ENCODE measurements at regions not wholly inside any gene's neighbourhood (a gene's known extent, or its start where the extent isn't known, plus 50 kb on each side); places are given as distances from the start of the nearest gene placed in this dataset.

DNA sequence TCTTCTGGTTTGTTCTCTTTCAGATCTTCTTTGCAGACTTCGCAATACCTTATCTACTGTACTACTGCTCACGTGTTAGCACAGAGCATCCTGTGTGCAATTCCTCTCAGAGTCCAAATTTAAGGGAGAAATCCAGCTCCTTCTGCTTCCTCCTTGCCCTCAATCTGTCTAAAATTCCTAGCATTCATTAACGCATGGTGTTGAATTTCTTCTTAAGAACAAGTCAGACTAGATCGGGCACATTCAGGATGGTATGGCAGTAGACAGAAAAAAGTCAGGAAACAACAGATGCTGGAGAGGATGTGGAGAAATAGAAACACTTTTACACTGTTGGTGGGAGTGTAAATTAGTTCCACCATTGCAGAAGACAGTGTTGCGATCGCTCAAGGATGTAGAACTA lies 206.1 kb upstream of the CDH7 start:
- DNase-seq: no peak

DNA sequence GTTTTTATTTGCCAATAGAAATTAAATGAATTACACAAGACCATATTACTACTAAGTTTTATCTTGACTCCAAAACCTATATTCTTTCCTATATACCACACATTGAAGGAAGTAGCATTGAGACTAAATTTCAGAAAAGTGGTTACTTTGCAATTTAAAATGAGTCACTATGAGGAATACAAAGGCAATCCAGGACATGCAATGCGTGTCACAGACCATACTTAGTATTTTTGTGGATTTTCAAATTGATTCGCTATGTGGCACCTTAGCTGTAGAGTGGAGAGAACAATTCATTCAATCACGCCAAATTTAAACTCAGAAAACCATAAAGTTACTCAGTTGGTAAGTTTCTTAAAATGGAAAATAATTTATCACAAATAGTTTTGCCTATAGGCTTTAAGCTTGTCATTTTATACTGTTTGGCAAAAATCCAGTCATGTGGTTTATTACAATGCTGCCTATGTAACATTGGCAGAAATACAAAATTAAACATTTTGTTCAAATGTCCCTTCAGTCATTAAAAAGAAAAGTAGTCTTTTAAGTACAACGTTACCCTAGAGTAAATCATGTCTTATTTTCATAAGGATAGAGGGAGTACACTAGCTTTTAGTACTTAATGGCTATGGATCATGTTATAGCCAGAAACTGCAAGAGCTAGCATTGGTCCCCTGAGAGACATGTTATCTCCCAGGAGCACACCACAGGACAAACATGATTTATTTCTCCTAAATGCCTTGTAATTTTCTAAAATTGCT lies 222.8 kb upstream of the CDH7 start:
- peak; percentile 36 for DNase-seq

DNA sequence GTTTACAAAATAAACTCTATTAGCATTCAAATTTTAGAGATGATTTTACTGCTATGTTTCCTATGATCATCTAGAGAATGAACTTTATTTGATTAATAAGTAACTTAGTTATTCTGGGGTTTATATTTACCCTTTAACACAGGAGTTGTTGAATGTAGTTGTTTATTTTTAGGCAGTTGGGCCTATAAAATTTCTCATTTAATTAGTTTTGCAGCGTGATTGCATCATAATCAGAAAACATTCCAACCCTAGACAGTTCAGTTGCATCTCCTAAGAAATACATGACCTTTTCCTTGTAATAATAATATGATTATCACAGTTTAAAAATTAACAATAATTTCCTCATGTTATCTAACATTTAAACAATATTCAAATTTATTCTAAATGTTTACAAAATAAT lies 224.7 kb upstream of the CDH7 start:
- no peak for DNase-seq

DNA sequence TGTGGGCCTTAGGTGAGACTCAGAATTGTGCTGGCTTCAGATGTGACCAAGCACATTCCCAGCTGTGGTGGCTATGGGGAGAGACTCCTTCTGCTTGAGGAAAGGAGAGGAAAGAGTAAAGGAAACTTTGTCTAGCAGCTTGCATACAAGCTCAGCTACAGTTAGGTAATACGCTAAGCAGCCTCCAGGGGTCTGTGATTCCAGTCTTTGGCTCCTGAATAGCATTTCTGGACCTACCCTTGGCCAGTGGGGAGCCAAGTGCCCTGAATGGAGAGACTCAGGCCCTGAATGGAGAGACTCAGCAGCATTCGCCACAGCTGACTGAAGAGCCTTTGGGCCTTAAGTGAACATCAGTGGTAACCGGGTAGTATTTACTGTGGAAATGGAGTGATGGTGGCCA lies 227.4 kb upstream of the CDH7 start:
- DNase-seq: no peak

DNA sequence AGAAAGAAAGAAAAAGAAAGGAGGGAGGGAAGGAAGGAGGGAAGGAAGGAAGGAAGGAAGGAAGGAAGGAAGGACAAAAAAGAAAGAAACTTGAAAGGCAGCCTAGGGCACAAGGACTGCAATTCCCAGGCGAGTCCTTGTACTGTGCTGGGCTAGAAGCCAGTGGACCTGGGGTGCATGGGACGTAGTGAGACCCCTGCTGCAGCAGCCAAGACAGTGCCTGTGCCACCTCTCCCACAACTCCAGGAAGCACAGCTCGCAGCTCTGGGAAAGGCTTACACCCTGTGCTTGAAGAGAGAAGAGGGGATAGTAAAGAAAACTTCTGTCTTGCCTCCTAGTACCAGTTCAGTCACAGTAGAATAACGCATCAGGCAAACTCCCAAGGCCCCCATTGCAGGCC lies 227.9 kb upstream of the CDH7 start:
- DNase-seq: no peak

DNA sequence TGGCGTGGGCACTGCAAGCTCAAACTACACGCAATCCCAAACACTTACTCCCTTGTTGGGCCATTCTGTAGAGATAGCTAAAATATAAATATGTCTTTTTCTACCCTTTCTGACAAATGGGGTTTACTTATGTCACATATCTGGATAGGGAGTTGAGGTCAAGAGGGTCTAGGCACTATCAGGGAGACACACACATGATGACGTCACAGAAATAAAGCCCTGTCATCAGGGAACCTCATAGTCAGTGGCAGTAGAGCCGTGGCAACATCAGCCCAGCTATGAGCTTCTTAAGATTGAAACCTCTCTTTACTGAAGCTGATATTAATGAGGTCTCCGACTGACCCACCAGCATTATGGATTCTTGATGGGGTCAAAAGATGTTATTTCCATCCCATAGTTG lies 234.6 kb upstream of the CDH7 start:
- DNase-seq: no peak

DNA sequence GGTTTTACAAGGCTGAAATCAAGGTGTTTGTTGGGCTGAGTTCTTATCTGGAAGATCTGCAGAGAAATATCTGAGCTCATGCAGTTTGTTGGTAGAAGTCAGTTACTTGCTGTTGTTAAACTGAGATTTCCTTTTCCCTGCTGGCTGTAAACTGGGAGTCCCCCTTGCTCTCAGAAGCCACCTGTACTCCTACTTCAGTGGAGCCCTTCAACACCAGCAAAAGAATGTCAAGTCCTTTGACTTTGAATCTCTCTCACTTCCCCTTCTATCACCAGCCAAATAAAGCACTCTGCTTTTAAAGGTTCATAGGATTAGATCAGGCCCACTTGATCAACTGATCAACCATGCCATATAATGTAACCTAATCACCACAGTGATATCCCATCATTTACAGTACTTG lies 252.2 kb upstream of the CDH7 start:
- no peak for DNase-seq

DNA sequence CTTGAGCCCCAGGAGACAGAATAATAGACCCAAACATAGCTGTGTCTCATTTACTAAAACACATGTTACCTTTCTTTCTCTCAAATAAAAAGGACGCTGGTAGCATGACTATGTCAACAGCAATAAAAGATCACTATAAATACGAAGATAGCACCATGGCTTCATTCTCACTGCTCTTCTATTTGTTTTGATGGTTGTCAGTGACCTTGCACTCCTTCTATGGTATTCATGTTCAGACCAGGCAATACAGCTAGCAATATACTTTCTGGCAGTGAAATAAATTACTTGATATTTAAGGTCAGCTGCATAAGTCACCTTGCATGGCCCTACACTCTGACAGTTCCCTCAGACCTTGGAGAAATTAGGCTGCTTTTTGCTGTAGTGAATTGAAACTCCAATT lies 263.2 kb upstream of the CDH7 start:
- DNase-seq: no peak

DNA sequence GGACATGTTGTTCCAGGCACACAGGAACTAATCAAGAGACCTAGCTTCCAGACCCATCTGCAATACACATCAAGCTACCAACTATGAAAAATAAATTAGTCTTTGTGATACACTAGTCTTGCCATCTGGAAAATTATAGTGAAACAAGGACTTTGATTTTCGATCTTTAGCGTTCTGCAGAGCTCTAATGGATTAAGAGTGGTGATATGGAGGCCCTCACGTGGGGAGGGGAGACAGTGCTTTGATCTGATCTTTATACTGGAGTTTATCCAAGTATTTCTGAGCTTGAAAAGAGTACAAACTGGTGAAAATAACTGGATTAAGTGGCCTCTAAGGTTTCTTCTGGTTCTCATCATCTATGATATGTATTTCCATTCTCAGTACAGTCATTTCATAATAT lies 273.4 kb upstream of the CDH7 start:
- no peak for DNase-seq

DNA sequence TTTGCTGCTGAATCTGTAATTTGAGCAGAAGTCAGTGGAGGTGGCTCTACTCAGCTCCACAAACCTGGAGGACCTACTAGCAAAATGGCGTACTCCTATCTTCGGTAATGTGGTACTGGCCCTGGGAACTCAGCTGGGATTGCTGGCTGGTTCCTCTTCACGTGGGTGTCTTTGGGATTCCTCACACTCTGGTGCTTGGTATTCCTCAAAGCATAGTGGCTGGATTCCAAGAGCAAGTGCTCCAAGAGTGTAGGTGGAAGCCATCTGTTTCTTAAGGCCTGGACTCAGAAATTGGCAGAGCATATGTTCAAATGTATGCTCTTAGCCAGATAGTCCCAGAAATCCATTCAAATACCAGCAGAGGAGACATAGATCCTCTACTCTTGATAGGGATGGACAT lies 281.9 kb upstream of the CDH7 start:
- no peak for DNase-seq

DNA sequence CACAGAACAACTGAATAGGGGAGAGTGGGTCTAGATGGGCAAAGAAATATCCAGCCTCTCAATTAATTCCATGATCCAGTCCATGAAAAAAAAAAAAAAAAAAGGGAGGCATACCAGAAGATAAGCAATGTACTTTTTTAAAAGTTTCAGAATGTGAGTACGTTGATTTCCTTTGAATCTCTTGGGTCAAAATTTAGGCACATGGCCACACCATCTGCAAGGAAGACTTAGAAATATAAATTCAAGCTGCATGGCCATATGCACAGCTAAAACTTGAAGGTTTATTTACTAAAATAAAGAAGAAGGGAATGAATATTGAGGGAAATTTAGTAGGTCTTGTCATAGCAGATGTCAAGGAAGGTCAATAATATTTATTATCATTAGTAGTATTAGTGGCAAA lies 286.5 kb upstream of the CDH7 start:
- DNase-seq: no peak

DNA sequence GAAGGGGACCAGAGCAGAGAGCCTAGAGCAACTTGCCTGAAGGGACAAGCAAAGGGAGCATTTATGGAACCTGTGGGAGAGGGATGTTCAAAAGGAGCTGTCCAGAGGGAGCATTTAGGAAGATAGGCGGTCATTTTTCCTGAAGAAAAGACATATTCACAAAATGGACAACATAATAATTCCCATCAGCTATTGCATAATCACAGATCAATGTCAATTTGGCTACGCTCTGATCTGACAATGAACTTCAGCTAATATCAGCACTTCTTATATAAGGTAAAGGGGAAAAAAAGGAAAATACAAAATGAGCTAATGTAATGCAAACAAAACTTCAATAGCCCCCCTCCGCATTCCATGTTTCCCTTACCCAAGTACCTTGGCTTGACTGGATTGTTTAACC lies 291.1 kb upstream of the CDH7 start:
- no peak for DNase-seq

DNA sequence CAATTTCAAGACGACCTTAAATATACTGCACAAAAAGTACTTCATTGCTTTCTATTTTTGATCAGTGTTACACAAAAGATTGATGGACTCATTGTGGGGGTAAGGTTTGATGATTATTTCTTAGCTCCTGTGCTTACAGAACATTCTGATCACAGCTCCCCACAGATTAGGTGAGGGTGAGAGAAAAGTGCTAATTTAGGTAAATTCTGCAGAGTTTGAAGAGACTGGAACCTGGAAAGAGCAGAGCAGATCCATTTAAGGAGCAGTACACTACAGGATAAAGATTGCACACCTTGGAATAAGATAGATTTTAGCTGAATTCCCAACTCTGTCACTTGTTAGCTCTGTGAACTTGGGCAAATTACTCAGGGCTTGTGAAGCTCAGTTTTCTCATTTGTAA lies 291.9 kb upstream of the CDH7 start:
- DNase-seq: no peak

DNA sequence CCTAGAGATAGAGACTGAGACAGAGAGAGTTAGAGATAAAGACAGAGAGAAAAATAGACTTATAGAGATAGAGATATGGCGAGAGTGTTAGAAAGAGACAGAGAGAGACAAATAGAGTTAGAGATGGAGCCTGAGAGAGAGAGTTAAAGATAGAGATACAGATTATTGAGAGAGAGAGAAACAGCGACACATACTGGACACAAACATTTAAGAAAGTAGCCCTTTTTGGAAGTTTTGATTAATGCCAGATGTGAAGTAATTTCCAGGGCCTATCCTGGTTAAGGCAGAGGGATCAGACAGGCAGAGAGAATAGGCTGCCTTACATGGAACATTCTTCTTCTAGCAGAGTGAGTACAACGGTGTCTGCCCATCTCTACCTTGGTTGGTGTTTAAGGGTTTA lies 311.6 kb upstream of the CDH7 start:
- DNase-seq: no peak

DNA sequence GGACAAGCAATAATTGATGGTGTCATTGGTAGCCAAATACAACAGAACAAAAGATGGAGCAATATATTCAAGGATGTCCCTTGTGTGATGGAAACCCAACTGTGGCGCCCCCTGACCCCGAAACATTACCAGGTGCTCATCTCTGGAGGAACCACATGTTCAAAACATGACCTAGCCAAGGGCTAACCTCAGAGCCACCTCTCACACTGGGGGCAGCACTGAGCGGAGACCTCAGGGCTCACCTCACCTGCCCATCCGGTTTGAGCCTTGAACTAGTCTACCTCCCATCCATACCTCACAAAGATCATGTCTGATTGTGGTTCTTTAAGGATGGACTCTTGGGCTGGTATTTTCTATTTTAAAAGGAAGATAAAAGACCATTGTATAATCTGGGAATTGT lies 314.4 kb upstream of the CDH7 start:
- DNase-seq: no peak

DNA sequence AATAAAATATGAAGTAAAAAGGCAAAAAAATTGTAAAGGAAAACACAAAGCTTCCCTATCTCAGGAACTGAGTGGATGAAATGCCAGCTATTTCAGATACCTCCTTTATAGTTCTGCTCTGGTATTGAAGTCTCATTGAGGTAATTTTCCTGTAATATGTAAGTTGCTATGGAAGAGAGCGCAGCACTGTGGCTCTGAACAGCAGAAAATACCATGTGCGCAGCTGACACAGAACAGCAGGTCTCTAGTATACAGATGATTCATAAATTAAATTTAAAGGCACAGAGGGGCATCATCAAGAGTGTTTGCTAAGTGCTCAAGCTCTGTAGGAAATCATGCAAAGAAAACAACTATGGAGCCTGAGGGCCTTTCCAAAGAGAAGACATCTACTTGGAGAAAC lies 315.3 kb upstream of the CDH7 start:
- DNase-seq: no peak

DNA sequence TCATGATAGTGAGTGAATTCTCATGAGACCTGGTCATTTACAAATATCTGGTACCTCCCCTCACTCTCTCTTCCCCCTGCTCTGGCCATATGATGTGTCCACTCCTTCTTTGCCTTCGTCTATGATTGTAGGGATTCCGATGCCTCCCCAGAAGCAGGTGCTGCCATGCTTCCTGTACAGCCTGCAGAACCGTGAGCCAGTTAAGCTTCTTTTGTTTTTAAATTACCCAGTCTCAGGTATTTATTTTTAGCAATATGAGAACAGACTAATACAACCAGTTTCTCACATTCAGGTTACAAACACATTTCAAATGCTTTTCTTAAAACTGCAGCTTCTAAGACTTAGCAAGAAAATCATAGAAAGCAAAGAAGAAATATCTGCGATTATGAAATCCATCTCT lies 321.2 kb upstream of the CDH7 start:
- no peak for DNase-seq

DNA sequence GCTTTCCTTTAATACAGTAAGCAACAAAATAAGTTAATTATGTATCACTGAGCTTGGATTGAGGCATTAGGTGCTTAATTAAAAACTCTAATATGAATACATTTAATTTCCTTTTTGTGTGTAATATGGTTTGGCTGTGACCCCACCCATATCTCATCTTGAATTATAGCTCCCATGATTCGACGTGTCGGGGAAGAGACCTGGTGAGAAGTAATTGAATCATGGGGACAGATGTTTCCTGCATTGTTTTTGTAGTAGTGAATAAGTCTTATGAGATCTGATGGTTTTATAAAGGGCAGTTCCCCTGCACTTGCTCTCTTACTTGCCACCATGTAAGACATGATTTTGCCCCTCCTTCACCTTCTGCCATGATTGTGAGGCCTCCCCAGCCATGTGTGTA lies 325.4 kb upstream of the CDH7 start:
- no peak for DNase-seq

DNA sequence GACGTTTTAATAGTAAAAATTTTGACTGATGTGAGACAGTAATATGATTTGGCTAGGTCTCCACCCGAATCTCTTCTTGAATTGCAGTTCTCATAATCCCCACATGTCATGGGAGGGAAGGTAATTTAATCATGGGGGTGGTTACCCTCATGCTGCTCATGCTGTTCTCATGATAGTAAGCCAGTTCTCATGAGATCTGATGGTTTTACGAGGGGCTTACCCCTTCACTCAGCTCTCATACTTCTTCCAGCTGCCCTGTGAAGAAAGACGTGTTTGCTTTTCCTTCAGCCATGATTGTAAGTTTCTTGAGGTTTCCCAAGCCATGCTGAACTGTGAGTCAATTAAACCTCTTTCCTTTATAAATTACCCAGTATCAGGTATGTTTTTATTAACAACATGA lies 327.0 kb upstream of the CDH7 start:
- no peak for DNase-seq

DNA sequence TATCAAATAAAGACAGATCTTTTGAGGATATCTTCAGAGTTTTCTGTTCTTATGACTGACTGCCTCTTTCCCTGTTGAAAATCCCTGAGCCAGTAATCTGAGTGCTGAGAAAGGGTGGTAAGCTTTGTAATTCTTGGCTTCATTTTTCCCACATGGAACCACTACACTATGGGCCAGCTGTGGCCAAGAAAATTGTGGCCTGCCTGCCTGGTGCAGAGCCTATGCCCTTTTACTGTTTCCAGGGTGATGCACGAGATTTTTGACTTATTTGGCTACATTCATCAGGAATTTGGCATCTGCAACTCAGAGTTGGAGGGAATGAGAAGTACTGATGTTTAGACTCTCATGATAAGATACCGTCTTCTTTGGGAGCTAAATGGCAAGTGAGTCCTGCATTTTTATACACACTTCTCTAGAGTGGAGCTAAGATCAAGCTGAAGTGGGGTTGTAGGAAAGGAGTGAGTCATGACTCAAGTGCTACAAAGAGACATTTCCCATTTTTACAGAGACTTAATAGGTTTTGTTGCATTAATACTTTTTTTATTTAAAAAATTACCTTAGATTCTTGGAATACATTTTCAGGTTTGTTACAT lies 328.2 kb upstream of the CDH7 start:
- no peak for DNase-seq

DNA sequence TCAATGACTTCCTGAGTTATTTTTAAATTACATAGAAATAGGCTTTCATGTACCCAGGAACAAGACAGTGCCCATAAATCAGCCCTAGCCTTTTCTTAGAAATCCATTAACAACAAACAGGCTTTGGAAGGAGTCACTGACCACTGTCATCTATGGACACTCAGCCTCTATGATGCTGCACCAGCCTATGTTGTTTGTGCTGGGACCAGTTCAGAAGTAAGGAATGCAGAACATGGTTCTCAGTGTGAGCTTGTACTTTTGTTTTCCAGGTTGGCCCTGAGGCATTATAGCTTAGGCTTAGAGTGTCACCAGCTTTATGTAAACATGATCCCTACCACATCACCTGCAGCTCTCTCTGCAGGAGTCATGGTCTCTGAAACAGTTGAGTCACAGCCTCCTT lies 335.7 kb upstream of the CDH7 start:
- DNase-seq: no peak

DNA sequence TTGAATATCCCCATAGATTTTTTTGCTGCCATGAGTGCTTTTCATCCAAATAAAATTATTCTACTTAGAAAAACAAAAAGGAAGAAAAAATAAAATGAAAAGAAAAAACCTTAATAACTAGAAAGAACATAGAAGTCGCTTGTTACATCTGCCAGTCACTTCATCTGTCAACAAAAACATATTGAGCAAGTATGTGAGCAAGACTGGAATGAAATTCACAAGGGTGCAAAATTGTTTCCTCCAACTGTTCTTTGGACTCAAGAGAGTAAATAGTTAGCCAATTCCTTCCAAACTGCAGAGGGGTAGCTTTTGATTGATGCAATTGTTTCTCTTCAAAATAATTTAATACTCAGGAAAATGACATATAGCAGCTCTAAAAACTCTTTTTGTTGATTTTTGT lies 336.3 kb upstream of the CDH7 start:
- DNase-seq: no peak

DNA sequence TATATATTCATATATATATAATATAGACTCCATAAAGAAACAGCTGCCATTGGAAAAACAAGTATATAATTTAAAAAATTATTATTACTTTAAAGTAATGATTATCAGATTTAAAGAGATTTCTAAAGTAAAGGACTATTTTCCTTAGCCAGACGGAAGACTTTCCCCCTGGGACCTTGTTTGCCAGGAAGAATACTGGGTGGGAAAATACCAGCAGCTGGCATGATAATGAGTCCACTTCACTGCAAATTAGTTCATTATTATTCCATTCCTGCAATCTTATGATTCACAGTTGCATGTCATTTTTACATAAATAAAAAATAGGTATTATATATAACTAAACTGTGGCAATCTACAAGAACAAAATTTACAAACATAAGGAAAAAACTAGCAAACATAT lies 339.8 kb upstream of the CDH7 start:
- DNase-seq: peak; percentile 75

DNA sequence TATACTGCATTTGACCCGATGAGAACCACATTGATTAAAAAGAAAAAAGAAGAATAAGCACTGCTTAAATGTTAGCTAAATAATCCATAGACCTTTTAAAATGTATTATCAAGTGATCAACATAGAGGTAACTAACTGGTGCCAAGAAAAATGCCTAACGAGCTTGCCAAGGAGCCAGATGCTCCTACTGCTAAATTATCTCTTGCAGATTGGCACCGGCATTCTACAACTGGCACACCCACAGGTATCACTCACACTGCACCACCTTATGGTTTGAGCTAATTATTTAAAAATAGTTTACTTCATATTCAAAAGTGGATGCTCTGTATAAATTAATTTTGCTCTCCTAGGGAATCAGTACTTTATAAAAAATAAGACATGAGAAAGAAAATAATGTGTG lies 341.6 kb upstream of the CDH7 start:
- DNase-seq: peak; percentile 48

DNA sequence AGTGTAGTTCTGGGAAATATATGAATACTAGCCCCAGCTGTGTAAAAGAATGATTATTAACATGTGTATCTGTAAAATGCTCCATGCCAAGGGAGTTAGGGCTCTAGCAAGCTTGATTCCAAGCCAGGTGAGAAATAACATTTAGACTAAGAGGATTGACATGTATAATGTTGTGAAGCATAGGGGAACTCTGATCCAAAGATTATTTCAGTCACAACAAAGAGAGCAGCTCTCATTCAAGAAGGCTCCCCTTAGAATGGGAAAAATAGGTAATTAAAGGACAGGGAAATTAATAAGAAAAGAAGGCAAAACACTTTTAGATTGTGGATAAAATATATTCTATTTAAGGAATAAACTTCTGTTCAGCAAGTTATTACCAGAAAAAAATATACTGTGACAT lies 347.3 kb upstream of the CDH7 start:
- DNase-seq: no peak

Data from NCI-H1105 (cell line).